ENCODE measurements at regions not wholly inside any gene's neighbourhood (a gene's known extent, or its start where the extent isn't known, plus 50 kb on each side); places are given as distances from the start of the nearest gene placed in this dataset.

GRCh38 chr22:44386386-44387035 is 73.8 kb upstream of the SHISAL1 start:
- no peak for DNase-seq

- no peak for DNase-seq
Observed at GRCh38 chr22:44385781-44386180, 73.0 kb upstream of the SHISAL1 start.

- no peak for DNase-seq
Observed at GRCh38 chr22:44385296-44385610, 72.5 kb upstream of the SHISAL1 start.

- DNase-seq: no peak
Observed at GRCh38 chr22:44384563-44385295, 72.0 kb upstream of the SHISAL1 start.

GRCh38 chr22:44383652-44384562 is 71.2 kb upstream of the SHISAL1 start:
- DNase-seq: no peak

GRCh38 chr22:44383064-44383575 is 70.4 kb upstream of the SHISAL1 start:
- DNase-seq: no peak

- no peak for DNase-seq
Observed at GRCh38 chr22:44382116-44383038, 69.6 kb upstream of the SHISAL1 start.

- DNase-seq: no peak
Observed at GRCh38 chr22:44381761-44382115, 69.0 kb upstream of the SHISAL1 start.

- no peak for DNase-seq
Observed at GRCh38 chr22:44380756-44381486, 68.2 kb upstream of the SHISAL1 start.

- DNase-seq: no peak
Observed at GRCh38 chr22:44379817-44380755, 67.3 kb upstream of the SHISAL1 start.

- DNase-seq: no peak
Observed at GRCh38 chr22:44378380-44378779, 65.6 kb upstream of the SHISAL1 start.

- no peak for DNase-seq
Observed at GRCh38 chr22:44375451-44375850, 62.7 kb upstream of the SHISAL1 start.

- no peak for DNase-seq
Observed at GRCh38 chr22:44373234-44373633, 60.5 kb upstream of the SHISAL1 start.

GRCh38 chr22:44372611-44373010 is 59.9 kb upstream of the SHISAL1 start:
- DNase-seq: no peak

GRCh38 chr22:44371741-44372525 is 59.2 kb upstream of the SHISAL1 start:
- DNase-seq: no peak

GRCh38 chr22:44369916-44370801 is 57.4 kb upstream of the SHISAL1 start:
- DNase-seq: no peak

GRCh38 chr22:44369293-44369661 is 56.5 kb upstream of the SHISAL1 start:
- no peak for DNase-seq

- no peak for DNase-seq
Observed at GRCh38 chr22:44368611-44369292, 56.0 kb upstream of the SHISAL1 start.
